Immature natural killer cell (primary cell): ENCODE measurements at regions not wholly inside any gene's neighbourhood (a gene's known extent, or its start where the extent isn't known, plus 50 kb on each side); places are given as distances from the start of the nearest gene placed in this dataset.
"Not testable (repeated sequence)": the region's sequence is repeated elsewhere in the genome, so short reads cannot be mapped to it uniquely, and the experiment has no call there.

Source experiments
- DNase-seq, 3 donors: peaks; one replicate each; pipeline ENCODE4 v3.0.0; 2022; ENCODE audit warnings: mixed read lengths in 1 of 3
- H3K27ac Mint-ChIP-seq, 6 donors: one replicate each; pipeline ENCODE4 v1.8.0; 2020; ENCODE audit warnings: mixed read lengths in 6 of 6, mild to moderate bottlenecking in 5 of 6, inconsistent platforms in 4 of 6, moderate library complexity in 3 of 6
- H3K27me3 Mint-ChIP-seq, 3 donors: one replicate each; pipeline ENCODE4 v1.8.0; 2020 to 2021; ENCODE audit warnings: low read depth in 3 of 3, mild to moderate bottlenecking in 3 of 3, mixed read lengths in 3 of 3, moderate library complexity in 3 of 3, inconsistent platforms in 1 of 3
- H3K36me3 Mint-ChIP-seq, 3 donors: one replicate each; pipeline ENCODE4 v1.8.0; 2020; ENCODE audit warnings: mixed read lengths in 3 of 3, inconsistent platforms in 2 of 3, mild to moderate bottlenecking in 2 of 3
- H3K4me1 Mint-ChIP-seq, 2 donors: one replicate each; pipeline ENCODE4 v1.8.0; 2020; ENCODE audit warnings: inconsistent platforms in 2 of 2, mild to moderate bottlenecking in 2 of 2, mixed read lengths in 2 of 2, moderate library complexity in 1 of 2
- H3K4me3 Mint-ChIP-seq, 5 donors: one replicate each; pipeline ENCODE4 v1.8.0; 2020; ENCODE audit warnings: mild to moderate bottlenecking in 5 of 5, mixed read lengths in 5 of 5, inconsistent platforms in 3 of 5, moderate library complexity in 3 of 5
- H3K9me3 Mint-ChIP-seq, 6 donors: one replicate each; pipeline ENCODE4 v1.8.0; 2020; ENCODE audit warnings: mild to moderate bottlenecking in 6 of 6, mixed read lengths in 6 of 6, inconsistent platforms in 4 of 6, moderate library complexity in 3 of 6

DNA sequence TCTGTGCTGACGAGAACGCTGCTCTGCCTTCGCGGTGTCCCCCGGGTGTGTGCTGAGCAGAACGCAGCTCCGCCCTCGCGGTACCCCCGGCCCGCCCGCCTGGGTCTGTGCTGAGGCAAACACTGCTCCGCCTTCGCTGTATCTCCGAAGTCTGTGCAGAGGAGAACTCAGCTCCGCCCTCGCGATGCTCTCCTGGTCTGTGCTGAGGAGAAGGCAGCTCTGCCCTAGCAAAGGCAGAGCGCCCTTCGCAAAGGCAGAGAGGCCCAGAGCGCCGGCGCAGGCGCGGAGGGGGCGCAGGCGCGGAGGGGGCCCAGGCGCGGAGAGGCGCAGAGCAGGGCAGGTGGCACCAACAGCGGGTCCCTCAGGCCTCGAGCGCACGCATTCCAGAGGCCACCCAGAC is 1503.6 kb downstream of the FOXD4L5 start:
- not testable (repeated sequence) for H3K36me3 Mint-ChIP-seq
- DNase-seq: peak in 2 of 3 donors; percentile 3 to 9

DNA sequence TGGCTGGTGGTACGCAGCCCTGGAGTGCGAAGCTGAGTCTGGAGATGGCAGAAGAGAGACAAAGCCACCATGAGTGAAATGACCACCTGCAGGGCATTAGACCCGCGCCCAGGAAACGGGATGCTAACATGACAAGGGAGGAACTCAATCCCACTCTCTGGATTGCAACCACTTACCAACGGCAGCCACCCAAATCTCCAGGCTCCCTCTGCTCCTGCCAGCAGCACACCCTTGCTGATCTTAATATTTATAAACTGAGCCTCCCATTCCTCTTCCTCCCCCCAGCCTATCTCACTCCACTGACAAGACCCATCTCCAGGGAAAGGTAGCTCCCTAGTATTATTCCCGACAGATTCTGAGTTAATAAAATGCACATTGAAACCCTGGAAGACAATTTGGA is 1508.8 kb downstream of the FOXD4L5 start:
- DNase-seq, H3K4me3 Mint-ChIP-seq, H3K4me1 Mint-ChIP-seq, H3K36me3 Mint-ChIP-seq, H3K27me3 Mint-ChIP-seq, H3K27ac Mint-ChIP-seq: not testable (repeated sequence)
- H3K9me3 Mint-ChIP-seq: peaks cover 0 to 11% (median 7%) of the 10 kb centered on the region in 6 donors

More for the DNA sequence above, 1503.6 kb downstream of the FOXD4L5 start:
- H3K9me3 Mint-ChIP-seq: peaks cover 5 to 16% (median 10%) of the 10 kb centered on the region in 6 donors
- not testable (repeated sequence) for H3K4me3 Mint-ChIP-seq, H3K27me3 Mint-ChIP-seq, H3K27ac Mint-ChIP-seq, H3K4me1 Mint-ChIP-seq

DNA sequence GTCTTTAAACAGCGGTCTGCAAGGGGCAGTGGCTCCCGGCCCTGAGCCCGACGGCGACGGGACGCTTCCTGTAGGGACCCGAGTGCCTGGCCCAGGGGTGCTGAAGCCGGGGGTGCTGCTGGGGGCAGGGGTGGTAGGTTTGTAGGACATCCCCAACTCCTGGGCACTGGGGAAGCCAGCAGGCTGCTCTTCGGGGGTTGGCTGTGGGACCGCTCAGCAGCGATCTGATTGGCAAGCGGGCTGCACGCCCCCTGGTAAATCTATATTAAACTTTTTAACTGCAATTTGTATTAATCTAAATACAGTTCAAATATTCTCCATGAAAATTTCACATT is 1510.0 kb downstream of the FOXD4L5 start:
- H3K27ac Mint-ChIP-seq, H3K4me1 Mint-ChIP-seq, H3K36me3 Mint-ChIP-seq, DNase-seq, H3K27me3 Mint-ChIP-seq, H3K4me3 Mint-ChIP-seq: not testable (repeated sequence)
- peaks cover 0 to 13% (median 10%) of the 10 kb centered on the region in 6 donors for H3K9me3 Mint-ChIP-seq

DNA sequence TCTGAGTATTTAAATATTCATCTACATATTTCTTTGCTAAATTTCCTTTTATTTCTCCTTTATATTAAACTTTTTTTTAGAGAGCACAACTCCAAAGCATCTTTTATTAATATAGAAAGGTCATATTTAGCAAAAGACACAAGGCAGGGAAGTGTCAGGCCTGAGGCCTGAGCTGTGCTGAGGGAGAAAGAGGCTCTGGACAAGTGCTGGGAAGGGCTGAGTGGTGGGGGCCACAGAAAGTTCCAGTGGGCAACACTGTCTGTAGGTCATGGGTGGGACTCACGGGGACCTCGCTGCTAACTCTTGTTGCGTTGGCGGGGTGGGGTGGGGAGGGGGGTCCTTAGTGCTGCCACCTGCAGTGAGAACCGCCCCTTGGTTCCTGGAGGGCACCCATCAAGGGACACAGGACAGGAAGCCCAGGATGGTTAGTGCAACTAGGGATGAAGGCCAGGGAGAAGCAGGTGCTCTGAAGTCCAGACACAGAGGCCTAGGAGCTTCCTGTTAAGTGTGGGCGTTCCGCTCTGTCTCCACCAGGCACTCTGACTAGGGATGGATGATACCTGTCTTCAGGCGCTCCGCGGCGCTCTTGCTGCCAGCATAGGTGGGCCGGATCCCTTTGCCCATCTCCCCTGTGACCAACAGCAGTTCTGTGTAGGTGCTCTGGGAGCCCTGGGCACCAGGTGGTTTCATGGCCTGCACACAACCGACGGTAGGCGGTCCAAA is 1510.5 kb downstream of the FOXD4L5 start:
- not testable (repeated sequence) for H3K27me3 Mint-ChIP-seq, H3K4me3 Mint-ChIP-seq, H3K4me1 Mint-ChIP-seq, H3K27ac Mint-ChIP-seq, H3K36me3 Mint-ChIP-seq, DNase-seq
- H3K9me3 Mint-ChIP-seq: peaks cover 0 to 12% (median 9%) of the 10 kb centered on the region in 6 donors

DNA sequence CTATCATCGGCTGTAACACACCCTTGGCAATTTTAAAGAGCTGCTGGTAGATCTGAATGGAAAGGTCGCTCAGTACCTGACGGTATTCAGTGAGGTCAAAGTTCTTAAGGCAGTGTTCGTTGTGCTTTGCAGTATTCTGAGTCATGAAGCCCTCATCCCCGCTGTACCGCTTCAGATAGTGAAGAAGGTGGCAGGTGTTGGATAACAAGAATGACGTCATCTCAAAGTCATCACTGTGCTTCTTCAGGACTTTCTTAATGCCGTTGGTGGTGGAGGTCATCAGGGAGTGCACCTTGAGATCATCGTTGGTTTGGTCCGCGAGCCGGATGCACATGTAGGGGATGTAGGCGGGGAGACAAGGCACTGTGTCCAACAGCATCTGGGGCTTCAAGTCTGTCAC is 1522.8 kb downstream of the FOXD4L5 start:
- not testable (repeated sequence) for DNase-seq, H3K4me3 Mint-ChIP-seq, H3K27ac Mint-ChIP-seq, H3K36me3 Mint-ChIP-seq, H3K27me3 Mint-ChIP-seq, H3K4me1 Mint-ChIP-seq
- peaks cover 8 to 19% (median 10%) of the 10 kb centered on the region in 6 donors for H3K9me3 Mint-ChIP-seq

DNA sequence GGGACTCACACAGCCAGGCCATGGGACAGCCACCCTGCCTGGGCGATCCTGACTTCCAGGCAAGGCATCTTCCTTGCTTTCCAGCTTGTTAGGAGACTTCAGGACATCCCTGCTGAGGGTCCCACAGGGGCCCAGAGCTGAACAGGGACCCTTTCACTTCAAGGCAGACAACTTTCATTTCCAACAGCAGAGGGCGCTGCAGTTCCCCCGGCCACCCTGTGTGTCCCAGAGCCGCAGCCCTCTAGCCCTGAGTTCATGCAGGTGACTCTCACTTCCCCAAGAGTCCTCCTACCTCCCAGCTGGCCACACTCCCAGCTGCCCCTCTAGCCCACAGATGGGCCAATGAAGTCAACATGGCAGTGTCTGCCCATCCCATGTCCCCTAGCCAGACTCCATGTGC is 1556.0 kb downstream of the FOXD4L5 start:
- not testable (repeated sequence) for H3K36me3 Mint-ChIP-seq, DNase-seq, H3K27me3 Mint-ChIP-seq, H3K27ac Mint-ChIP-seq, H3K4me3 Mint-ChIP-seq, H3K4me1 Mint-ChIP-seq
- H3K9me3 Mint-ChIP-seq: peaks cover 0 to 13% (median 8%) of the 10 kb centered on the region in 6 donors

DNA sequence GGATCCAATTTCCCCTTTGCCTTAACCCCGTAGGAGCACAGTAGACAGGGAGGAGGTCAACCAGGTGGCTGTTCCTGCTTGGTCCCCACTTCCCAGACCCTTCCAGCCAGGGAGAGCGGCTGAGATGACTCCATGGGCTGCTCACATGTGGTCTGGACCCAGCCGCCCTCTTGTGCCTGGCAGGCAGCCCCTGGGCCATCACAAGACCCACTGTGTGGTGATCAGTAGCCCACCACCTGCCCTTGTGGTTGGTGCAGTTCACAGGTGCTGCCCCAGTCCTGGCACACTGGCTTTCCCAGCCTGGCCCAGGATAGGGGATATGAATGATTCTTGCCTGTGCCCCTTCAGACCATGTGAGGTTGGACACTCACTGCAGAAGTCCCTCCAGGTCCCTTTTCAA is 1556.7 kb downstream of the FOXD4L5 start:
- Mint-ChIP-seq H3K4me1 (no peaks in the 10 kb centered on the region), H3K9me3 (peaks cover under 1 to 13% (median 8%) of the 10 kb centered on the region in 6 donors), H3K27me3 (no peaks in the 10 kb centered on the region), H3K36me3 (no peaks in the 10 kb centered on the region), H3K27ac (no peak overlapping the region), H3K4me3 (no peak overlapping the region)
- no peak for DNase-seq

DNA sequence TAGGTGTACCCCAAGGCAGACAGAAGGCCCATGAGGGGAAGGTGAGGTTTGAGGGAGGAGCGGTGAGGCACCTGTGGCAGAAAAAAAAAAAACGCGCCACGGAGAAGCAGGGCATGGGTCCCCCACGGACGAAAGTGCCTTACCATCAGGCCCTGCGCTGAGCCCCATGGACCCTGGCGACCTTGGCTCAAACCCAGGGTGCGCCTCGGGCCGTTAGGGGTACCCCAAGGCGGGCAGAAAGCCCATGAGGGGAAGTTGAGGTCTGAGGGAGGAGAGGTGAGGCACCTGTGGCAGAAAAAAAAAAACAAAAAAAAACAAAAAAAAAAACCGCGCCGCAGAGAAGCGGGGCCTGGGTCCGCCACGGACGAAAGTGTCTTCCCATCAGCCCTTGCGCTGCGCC is 1576.7 kb downstream of the FOXD4L5 start:
- H3K27ac Mint-ChIP-seq, H3K4me3 Mint-ChIP-seq, H3K4me1 Mint-ChIP-seq, DNase-seq, H3K27me3 Mint-ChIP-seq, H3K36me3 Mint-ChIP-seq: not testable (repeated sequence)
- peaks cover under 1 to 16% (median 7%) of the 10 kb centered on the region in 6 donors for H3K9me3 Mint-ChIP-seq

DNA sequence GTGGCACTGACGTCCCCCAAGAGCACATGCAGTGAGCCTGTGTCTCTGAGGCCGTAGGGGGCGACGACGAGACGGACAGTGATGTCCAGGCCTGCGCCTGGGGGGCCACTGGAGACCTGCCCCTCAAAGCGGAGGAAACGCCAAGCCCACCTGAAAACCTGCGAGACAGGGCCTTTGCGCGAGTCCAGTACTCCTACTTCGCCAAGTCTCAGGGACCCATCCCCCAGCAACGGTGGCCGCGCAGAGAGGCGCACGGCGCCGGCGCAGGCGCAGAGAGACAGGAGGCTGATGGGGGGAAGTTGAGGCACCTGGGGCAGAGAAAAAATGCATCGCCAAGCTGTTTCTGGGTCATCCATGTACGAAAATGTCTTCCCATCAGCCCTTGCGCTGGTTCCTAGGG is 1580.6 kb downstream of the FOXD4L5 start:
- not testable (repeated sequence) for H3K36me3 Mint-ChIP-seq, DNase-seq, H3K4me1 Mint-ChIP-seq, H3K27ac Mint-ChIP-seq, H3K27me3 Mint-ChIP-seq, H3K4me3 Mint-ChIP-seq
- H3K9me3 Mint-ChIP-seq: peaks cover 4 to 20% (median 17%) of the 10 kb centered on the region in 6 donors

DNA sequence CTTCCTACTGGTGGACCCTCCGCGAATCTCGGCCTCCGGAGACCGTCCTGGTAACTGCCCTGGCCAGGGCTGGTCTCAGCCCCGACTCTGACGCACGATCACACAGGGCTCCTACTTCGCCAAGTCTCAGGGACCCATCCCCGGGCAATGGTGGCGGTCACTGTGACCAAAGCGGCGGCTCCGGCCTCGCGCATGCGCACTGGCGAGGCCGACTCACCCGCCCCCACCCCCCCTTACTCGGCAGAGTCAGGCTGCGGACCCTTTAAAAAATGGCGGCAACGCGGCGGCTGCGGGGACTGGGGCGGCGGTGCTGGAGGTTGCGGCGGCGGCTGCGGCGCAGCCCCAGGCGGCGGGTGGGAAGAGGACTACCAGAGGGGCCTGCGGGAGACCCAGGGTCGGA is 1581.3 kb downstream of the FOXD4L5 start:
- not testable (repeated sequence) for H3K27ac Mint-ChIP-seq, H3K4me3 Mint-ChIP-seq, H3K36me3 Mint-ChIP-seq, H3K4me1 Mint-ChIP-seq, H3K27me3 Mint-ChIP-seq
- H3K9me3 Mint-ChIP-seq: peaks cover 4 to 20% (median 16%) of the 10 kb centered on the region in 6 donors
- DNase-seq: peak in 2 of 3 donors; percentile 8 to 13

DNA sequence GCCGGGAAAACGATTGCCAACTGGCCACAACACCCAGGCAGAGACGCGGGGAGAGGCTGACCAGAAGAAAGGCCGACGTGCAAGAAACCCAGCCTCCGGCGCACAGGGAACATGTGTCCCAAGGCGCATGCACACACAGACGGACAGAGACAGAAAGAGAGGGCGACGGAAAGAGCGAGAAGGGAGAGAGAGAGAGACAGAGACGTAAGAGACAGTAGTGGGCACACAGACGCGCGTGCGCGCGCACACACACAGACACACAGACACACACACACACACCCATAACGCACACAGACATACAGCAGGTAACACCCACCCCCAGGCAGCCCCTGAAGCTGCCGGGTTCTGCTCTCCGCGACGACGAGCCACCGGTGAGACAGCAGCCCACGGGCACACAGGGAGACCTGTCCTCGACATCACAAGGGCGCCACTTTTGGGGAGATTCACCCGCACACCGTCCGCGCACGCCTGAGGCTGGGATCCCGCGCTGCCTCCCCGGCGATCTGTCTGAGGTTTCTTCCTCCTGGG is 1581.8 kb downstream of the FOXD4L5 start:
- H3K4me3 Mint-ChIP-seq, H3K27me3 Mint-ChIP-seq, H3K4me1 Mint-ChIP-seq, DNase-seq, H3K27ac Mint-ChIP-seq, H3K36me3 Mint-ChIP-seq: not testable (repeated sequence)
- peaks cover 4 to 20% (median 16%) of the 10 kb centered on the region in 6 donors for H3K9me3 Mint-ChIP-seq
